Epithelial cell of proximal tubule (primary cell): ENCODE measurements at regions not wholly inside any gene's neighbourhood (a gene's known extent, or its start where the extent isn't known, plus 50 kb on each side); places are given as distances from the start of the nearest gene placed in this dataset.

Experiments
- DNase-seq: peaks from one replicate; pipeline ENCODE4 v3.0.0-alpha.2; 2011; ENCODE audit warnings: low read depth
- H3K4me3 ChIP-seq: 2 replicates; pipeline ENCODE4 v1.5.1; 2011; ENCODE audit warnings: low read depth, mild to moderate bottlenecking, low read length
- TF ChIP-seq, protein P1 (sequence below): conservative IDR thresholded peaks from 2 replicates; pipeline ENCODE4 v1.5.1; 2012; ENCODE audit warnings: low read depth, mild to moderate bottlenecking, low read length

DNA sequence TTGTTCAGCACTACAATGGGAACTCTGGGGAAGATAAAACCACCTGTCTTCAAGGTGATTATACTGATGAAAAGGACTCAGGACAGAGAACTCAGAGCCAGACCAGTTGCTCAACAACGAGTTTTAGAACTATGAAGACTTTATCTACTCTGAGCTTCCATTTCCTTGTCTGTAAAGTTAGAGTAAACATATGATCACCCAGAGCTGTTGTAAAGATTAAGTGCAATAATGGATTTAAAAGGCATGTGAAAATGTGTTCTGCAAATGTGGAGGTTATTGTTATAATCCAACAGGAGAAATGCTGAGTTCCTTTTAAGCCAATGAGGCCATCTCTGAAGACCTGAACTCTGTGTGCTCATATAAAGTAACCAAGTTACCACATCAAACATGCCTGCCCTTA lies 139.7 kb upstream of the CMC1 start:
- TF ChIP-seq, protein P1, sequence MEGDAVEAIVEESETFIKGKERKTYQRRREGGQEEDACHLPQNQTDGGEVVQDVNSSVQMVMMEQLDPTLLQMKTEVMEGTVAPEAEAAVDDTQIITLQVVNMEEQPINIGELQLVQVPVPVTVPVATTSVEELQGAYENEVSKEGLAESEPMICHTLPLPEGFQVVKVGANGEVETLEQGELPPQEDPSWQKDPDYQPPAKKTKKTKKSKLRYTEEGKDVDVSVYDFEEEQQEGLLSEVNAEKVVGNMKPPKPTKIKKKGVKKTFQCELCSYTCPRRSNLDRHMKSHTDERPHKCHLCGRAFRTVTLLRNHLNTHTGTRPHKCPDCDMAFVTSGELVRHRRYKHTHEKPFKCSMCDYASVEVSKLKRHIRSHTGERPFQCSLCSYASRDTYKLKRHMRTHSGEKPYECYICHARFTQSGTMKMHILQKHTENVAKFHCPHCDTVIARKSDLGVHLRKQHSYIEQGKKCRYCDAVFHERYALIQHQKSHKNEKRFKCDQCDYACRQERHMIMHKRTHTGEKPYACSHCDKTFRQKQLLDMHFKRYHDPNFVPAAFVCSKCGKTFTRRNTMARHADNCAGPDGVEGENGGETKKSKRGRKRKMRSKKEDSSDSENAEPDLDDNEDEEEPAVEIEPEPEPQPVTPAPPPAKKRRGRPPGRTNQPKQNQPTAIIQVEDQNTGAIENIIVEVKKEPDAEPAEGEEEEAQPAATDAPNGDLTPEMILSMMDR: no peak
- no peak for DNase-seq
- H3K4me3 ChIP-seq: no peak overlapping the region

DNA sequence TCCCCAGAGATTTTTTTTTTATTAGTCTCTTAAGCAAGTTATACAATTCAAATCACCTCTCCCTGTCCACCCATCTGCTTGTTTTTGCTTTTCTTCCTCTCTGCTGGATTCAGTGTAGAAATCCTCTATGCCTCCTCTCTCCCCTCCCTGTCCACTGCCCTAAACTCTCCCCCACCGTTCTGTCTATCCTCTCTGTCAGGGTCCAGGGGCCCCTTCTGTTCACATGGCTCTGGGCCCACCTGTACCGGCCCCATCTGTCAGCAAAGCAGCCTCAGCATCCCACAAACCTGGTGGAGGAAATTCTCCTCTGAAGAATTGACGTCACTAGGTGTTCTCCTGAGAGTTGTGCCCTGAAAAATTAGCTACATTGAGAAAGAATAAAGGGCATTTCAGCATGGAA lies 137.6 kb upstream of the CMC1 start:
- TF ChIP-seq, protein P1: no peak
- H3K4me3 ChIP-seq: no peak overlapping the region
- DNase-seq: no peak

DNA sequence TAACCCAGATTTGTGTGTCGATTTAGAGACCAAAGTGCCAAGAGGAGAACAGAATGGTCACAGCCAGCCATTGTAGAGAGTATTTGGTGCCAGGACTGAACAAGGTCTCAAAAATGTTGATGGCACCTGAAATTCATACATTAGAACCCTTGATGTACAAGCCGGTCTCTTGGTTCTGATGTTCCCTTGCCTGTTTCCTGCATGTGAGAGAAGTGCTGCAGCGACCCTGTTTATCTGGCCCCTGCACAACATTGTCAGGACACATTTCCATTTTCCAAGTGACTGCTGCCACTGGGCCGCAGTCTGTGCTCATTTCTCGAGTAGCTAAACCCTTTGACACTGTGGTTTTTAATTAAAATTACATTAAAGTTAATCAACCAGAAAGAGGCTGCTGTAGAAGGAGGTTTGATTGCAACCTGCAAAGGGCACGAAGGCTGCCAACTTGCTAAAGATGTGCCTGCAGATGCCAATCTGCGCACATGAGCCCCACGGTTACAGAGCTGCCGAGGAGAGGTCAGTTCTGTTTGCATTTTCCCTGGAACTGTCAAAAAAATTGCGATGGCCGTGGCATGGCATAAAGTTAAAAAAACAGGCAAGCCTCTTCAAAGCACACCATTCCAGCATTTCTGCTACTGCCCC lies 136.4 kb upstream of the CMC1 start:
- no peak for DNase-seq
- no peak overlapping the region for H3K4me3 ChIP-seq
- TF ChIP-seq, protein P1: no peak

DNA sequence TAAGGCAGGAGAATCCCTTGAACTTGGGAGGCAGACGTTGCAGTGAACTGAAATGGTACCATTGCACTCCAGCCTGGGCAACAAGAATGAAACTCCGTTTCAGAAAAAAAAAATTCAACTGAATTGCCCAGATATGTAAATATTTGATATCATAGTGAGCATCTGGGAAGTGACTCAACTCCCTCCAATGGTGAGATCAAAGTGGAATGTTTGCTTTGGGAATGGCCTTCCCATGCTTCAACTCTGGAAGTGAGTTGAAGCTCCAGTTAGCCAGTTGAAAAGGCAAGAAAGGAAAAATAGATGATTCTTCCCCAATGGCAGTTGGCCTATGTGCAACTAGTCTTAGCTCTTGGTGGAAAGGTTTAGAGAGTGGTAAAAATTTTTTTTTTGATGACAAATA lies 131.6 kb upstream of the CMC1 start:
- TF ChIP-seq, protein P1: no peak

DNA sequence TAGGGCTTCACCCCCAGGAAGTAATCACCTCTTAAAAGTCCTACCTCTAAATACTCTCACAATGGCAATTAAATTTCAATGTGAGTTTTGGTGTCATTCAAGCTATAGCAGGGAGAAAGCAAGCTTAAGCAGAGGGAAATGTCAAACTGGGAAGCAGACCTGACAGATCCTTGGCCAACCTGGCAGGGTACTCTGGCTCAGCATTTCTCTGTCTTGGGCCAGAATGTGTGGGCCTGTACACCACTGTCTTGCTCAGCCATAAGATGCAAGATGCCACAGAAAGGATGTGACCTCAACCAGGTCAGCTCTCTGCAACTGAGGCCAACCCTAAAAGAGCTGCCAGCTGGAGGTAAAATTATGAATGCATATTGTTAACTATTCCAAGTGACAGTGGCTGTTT lies 130.6 kb upstream of the CMC1 start:
- TF ChIP-seq, protein P1: no peak
- no peak overlapping the region for H3K4me3 ChIP-seq

More for the DNA sequence above, 131.6 kb upstream of the CMC1 start:
- DNase-seq: no peak
- no peak overlapping the region for H3K4me3 ChIP-seq

DNA sequence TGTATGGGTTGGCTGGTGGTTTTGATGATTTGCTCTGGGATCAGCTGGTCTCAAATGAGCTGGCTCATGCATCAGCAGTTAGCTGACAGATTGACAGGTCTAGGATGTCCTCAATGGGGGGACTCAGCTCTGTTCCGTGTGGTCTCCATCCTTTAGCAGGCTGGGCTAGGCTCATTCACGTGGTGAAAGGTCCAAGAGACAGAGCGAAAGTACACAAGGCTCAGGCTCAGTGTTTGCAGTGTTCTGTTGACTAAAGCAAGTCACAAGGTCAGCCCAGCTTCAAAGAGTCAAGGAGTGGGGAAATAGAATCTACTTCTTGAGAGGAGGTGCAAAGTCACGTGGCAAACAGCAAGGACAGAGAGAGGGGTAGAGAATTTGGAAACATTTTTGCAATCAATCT lies 126.5 kb upstream of the CMC1 start:
- H3K4me3 ChIP-seq: no peak overlapping the region
- no peak for DNase-seq
- TF ChIP-seq, protein P1: no peak

More for the DNA sequence above, 130.6 kb upstream of the CMC1 start:
- DNase-seq: no peak

DNA sequence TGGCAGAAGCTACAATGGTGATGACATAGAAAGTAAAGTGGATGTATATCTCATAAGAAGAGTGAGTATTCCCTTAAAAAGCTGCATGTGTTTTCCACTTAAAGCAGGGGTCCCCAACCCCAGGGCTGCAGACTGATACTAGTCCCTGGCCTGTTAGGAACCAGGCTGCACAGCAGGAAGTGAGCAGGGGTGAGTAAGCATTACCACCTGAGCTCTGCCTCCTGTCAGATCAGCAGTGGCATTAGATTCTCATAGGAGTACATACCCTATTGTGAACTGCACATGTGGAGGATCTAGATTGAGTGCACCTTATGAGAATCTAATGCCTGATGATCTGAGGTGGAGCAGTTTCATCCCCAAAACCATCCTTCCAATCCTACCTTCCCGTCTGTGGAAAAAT lies 126.1 kb upstream of the CMC1 start:
- TF ChIP-seq, protein P1: no peak
- DNase-seq: no peak
- no peak overlapping the region for H3K4me3 ChIP-seq
